Loucy (cell line): ENCODE measurements at regions not wholly inside any gene's neighbourhood (a gene's known extent, or its start where the extent isn't known, plus 50 kb on each side); places are given as distances from the start of the nearest gene placed in this dataset.

Experiments used
- CTCF ChIP-seq: fragments of 200-600 bp; sonication (generic); conservative IDR thresholded peaks from 2 replicates; pipeline ENCODE4 v1.5.1; 2014; ENCODE audit warnings: mild to moderate bottlenecking, antibody characterized with exemption, low read length
- EZH2phosphoT487 ChIP-seq: fragments of 200-600 bp; IDR thresholded peaks from 2 replicates; pipeline ENCODE4 v1.6.1; 2018; ENCODE audit warnings: antibody characterized with exemption, mild to moderate bottlenecking, moderate library complexity, borderline replicate concordance

- TF ChIP-seq CTCF (no peak), EZH2phosphoT487 (no peak)
Observed at GRCh38 chr4:62953752-62954151, 1455.5 kb downstream of the TECRL start.
